ENCODE measurements at regions not wholly inside any gene's neighbourhood (a gene's known extent, or its start where the extent isn't known, plus 50 kb on each side); places are given as distances from the start of the nearest gene placed in this dataset.

DNA sequence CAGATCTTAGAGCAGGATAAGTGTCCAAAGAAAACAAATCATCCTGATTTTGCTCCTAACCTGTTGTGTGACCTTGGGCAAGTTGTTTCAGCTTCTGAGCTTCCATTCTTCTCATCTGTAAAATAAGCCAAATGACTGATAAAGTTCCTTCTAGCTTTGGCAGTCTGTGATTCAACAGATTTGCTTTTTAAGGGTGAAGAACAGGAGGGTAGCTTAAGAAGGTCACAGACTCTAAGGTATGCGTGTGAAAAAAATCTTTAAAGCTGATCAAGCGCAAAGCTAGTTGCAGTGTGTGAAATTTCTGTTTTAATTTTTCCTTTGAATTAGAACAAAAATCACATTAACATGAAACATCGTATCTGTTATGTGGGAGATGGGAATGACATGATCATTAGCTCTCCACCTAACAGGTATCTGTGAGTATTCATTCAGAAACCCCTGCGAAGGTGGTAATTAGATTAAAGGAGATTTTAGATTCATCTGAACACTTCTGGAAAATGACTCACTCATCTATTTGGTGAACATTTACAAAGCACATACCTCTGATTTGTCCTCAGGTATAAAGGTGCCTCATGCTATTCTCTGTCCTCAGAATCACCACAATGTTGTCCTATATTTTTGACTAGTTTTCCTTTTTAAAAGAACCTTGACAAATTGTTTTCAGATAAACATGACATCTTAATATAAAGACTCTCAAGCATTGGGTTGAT, 131.9 kb upstream of the CPM start:
- no peak for DNase-seq

DNA sequence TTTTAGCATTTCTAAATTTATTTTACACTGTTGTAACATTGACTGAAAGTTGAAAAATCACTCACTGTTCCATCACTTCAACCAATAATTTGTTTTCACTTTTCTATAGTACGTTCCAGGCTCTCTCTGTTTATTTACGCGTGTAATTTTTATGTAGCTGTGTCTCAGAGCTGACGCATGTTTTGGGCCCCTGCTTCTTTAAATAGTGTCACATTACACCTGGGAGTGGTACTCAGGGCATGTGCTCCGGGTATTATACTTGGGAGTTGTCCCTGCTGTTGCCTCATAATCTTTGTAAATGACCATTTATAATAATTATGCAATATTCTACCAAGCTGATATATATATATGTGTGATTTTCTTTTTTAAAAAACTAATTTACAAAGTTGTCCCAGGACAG, 132.8 kb upstream of the CPM start:
- peak; percentile 3 to 60 for DNase-seq

DNA sequence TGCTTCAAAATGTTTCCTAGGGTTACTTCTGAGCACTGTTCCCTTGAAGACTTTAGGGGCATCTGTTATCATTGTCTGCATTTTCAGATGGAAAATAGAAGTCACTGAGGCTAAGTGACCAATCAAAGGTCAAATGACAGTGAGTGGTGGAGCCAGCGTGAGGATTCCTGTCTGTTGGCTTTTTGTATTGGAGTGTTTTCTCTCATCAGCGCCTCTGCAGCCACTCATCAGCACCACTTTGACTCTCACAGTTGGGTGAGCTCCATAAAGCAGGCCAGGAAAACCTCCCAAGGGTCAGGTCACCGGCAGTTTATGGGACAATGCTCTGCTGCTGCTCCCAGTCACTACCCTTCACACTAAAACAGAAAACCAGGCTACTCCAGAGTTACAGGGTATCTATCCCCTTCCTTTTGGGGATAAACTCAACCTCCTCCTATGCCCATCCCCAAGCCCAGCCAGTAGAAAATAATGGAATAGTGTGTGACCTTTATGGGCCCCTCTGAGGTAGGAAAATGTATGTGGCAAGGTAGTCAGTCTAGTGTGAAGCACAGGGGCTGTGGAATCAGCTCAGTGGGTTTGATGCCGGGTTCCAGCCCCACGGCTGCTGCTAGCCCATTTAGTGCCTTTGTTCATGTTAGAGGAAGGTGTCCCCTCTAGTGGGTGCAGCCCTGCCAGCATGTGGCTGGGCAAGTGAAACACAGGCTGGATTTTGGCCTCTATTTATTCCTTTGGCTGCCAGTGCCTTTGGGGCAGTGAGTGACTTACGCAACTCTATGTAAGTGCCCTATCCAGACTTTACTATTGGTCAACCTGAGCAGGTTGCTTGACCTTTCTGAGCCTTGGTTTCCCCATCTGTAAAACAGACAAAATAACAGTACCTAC, 133.8 kb upstream of the CPM start:
- peak; percentile 20 for DNase-seq

DNA sequence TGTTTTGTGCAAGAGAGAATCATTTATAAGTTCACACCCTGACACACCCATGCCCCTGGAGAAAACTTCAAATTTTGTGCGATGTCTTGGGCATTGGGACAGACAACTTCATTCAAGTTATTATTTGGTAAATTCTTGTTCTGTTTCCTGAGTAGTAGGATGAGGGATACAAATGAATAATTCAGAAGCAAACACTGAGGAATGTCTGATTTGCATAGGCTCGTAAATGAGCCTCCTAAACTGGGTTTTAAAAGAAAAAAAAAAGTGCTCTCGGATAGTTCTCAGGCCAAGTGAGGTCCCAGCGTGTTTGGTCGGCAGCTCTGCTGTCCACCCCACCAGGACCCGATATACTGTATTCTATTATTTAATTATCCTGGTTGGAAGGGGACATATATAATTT, 134.7 kb upstream of the CPM start:
- DNase-seq, result no peak

DNA sequence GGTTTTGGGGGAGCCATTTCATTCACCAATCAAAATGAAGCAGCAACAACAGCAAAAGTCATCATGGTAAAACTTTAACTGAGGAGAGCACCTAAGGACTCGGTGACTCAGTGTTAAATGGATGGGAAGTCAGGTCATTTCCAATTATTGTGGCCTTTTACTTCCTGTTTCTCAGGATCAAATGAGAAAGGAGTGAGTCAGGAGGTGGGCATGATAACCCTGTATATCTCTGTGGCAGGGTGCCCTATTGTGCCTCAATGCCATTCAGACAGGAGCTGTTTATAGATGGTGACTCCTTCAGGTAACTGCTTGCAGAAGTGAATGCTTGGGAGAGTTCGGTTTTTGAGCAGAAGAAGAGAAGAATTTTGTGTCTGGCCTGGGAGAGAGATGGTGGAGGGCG, 135.5 kb upstream of the CPM start:
- DNase-seq, result no peak

DNA sequence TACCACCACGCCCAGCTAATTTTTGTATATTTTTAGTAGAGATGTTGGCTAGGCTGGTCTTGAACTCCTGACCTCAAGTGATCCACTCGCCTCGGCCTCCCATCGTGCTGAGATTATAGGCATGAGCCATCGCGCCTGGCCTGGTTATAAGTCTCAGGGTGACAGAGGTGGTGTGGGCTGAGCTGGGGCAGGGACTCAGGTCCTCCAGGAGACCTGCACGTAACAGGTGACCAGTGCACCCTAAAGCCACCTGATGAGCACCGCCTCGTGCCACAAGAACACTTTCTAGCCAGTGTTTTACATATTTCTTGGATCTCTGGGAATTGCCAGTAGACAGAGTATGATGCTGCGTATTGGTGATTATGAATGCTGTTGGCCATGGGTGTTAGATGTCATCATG, 136.5 kb upstream of the CPM start:
- no peak for DNase-seq

DNA sequence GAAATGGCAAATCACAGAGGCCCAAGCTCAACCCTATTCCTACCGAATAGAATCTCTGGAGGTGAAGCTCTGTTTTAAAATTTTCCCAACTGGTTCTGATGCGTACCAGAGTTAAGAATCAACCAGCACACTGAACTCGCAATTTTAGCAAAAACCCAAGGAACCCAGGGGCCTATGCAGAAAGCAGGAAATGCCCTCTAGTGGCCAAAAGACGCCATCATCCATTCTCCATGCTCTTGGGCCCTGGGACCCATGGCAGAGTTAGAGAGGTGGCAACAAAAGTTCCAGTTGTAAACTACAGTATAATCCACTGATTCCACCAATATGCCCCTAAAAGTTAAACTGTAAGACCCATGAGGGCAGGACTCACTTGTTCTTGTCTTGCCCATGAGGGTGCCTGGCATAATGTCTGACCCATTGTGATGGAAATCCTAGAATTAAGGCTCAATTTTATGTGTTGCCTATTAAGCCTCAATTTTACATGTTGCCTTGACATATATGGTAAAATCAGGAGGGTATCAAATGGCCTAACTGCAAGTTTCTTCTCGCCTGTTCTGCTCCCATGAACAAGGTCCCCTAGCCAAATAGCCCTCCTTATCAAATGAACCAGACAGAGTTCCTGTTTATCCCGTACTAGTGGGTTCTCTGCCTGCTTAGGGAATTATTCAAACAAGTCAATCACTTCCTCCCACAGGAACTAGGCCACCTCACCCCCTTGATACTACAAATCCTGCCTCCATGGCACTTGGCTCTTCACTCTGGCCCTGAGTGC, 137.5 kb upstream of the CPM start:
- peak; percentile 20 to 47 for DNase-seq

DNA sequence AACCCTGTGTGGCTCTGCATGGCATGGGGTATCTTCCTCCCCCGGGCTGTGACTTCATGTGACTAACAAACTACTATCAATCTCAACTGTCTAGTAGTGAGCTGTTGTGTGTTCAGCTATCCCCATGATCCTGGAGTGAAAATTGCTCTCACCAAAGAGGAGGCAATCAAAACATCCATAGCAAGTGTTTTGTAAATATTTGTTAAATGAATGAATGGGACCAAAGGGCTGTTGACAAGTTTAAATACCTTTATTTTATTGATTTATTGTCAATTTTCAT, 138.1 kb upstream of the CPM start:
- DNase-seq, result no peak

DNA sequence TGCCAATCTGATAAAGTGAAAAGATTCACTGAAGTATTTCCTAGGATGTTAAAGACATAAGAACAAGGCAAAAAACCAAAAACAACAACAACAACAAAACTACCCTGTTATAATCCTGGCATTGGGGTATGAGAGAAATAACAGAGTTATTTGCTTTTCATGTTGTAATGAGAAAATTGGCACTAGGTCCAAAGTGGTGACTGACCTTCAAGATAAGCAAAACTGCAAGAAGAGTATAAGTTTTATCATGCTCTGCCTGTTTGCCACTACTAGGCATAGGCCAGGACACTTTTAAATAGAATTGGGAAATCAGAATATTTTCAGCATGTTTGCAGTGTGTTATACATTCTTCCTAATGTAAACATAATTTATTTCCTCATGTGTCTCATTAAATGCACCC, 140.1 kb upstream of the CPM start:
- no peak for DNase-seq

DNA sequence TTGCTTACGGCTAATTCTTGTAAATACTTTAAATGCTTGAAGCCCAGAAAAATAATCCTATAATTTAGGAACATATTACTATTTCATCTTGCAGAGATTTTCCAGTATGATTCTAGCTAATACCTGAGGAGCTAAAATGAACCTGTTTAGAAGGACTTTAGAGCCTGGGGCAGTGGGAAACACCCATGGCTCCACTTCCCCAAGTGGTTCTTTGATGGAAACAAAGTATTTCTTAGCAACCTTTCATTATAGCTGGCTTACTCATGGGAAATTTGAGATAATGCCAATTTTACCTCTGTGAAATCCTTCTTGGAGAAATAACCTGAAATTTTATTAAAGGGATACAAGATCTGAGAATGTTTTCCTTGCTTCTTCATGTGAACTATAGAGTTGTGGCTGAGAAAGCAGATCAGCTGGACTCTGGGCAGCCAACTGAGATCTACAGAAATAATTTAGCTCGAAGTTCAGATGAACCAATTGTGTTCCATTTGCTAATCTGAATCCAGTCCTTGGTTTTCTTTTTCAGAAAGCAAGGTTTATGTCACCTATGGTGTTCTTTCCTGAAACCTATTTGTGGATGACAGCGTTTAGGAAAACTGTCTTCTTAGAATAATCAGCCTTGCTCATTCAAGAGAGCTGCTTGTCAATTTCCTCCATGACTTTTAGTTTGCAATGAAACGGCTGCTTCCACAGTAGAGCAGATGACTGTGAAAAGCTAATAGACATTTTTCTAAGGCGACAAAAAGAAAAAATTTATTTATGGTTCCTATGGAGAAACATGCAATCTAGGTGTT, 141.8 kb upstream of the CPM start:
- DNase-seq, result no peak

DNA sequence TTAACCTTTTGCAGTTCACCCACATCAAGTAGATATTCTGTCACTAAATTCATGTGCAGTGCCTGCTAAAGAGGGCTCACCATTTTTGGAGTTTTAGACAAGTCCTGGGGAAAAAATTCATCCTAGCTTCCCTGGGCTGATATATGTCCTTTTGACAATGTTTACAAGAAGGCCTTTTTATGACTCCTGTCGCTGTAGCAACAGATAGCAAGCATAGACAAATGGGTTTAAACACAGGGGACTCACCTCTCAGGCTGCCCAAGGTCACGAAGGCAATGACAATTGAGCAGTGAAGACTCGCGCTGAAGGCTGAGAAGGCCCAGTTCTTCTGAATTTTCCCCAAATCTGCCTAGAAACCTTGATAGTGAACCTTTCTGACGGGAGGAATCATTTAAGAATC, 150.7 kb upstream of the CPM start:
- DNase-seq, result no peak

DNA sequence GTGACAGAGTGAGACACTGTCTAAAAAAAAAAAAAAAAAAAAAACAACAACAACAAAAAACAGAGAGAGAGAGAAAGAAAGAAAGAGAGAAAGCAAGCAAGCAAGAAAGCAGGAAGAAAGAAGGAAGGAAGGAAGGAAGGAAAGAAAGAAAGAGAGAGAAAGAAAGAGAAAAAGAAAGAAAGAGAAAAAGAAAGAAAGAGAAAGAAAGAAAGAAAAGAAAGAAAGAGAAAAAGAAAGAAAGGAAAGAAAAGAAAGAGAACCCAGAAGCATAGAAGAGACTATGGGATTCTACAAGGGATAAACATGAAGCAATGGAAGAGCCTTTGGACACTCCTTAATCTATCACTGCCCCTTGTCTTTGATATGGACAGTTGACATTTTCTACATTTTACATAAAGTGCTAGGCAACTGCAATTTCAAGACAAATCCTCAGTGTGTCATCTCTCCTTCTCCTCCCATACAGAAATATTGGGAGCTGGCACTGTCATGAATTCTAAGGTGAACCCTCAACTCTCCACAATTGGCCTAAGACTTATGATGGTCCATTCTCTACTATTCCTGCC, 151.9 kb upstream of the CPM start:
- DNase-seq, result no peak

DNA sequence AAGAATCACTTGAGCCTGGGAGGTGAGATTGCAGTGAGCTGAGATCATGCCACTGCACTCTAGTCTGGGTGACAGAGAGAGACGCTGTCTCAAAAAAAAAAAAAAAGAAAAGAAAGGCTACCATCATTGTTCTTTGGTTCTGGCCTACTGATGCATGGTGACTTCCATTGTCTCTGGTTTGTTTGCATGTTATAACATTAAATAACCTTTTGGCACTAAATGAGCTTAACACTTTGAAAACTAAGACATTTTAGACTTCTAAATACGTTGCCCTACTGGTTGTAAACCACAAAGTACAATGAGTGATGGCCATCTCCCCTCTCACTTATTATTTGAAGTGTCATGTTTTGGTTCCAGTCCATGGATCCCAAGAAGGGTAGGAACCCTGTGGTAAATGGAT, 152.9 kb upstream of the CPM start:
- DNase-seq, result no peak

DNA sequence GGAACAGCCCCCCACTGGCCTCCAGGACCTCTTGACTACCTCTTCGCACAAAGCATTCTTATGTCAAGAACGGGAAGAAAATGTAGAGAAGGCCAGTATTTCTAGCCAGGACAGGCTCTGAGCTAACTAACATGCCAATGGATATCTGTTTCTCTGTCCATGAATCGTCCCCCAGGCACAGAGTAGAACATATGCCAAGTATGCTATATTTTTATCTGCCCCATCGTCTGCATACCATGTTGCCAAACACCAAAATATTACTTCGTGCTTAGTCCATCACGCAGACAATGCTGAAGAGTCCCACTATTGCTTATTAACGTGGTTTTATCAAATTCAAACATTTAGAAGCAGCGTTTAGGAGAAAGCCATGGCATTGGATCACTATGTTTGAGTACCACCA, 151.4 kb upstream of the CPSF6 start:
- DNase-seq, result no peak

DNA sequence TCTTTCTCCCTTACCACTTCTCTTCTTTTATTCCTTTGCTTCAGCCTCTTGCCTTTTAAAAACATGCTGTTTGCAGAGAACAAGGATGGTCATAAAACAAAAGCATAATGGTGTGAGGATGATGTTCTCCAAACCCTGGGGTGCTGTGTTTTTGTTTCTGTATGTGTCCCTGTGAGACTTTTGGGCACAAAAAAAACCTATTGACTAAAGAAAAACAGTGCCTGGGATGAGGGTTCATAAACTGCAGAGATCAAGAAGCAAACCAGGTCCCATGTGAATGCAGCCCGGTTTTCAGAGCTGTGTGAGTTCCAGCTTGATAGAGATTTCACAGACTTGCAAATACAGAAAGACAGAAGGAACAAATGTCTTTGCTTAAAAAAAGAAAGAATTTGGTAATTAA, 148.6 kb upstream of the CPSF6 start:
- no peak for DNase-seq

DNA sequence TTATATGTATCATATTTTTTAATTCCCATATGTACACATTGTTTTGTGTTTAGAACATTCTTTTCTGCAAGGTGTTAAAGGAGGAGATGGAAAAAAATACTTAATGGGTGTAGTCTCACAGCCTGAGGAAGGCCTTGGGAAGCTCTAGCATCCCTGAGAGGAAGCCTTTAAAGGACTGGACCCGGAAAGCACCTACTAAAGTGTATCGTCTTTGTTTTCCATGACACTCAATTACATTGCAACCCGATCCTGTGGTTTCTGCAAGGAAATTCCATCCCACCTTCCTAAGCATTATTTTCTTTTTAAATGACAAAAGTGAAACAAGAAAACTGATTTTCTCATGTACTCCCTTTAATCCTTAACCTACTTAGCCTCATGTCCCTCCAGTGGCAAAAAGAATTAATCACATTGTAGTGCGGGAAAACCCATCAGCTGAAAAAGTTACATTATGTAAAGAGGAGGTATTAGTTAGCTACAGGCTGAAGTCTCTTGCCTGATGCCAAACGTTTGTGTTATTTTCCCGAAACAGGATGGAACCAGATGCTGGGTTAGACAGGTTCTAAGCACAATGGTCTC, 147.8 kb upstream of the CPSF6 start:
- no peak for DNase-seq

DNA sequence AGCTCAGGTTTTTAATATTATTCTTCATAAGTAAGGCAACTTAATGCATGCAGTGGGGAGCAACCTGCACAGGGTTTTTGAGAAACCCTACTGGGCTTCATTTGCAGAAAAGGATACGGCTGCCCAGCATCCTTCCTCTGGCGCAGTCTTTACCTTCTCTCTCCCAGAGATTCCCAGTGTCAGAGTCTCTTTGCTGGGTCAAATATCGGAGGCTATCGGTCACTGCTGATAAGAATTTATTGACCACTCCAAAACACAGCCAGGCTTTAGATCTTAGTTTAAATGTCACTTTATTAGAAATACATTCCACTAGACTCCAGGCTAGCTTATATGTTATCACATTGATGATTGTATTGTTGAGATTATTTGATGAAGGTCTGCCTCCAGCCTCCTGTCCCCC, 147.2 kb upstream of the CPSF6 start:
- no peak for DNase-seq

DNA sequence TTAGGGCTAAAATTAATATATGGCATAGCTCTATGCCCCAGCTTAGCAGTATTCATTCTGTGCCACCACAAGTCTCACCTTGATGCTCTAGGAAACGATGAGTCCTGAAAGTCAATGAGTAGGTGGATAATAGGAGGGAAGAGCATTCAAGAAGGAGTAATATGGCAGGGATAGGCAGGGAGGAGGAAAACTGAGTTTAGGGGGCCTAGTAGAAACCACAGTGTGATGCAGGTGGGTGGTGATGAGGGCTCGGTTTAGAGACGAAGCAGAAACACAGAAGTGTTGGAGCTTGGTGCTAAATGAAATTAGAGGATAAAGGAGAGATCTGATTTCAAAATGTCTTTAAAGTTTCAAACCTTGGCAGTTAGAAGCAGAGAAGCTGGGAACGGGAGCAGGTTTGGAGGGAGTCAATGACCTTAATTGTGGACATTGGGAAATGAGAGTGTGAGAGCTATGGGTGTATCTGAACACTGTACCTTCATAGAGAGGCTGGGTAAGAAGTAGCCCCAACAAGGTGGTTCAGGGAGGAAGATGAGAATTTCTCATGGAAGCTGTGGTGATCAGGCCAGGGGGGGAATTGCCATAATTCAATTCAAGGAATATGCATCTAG, 144.7 kb upstream of the CPSF6 start:
- DNase-seq, result no peak

DNA sequence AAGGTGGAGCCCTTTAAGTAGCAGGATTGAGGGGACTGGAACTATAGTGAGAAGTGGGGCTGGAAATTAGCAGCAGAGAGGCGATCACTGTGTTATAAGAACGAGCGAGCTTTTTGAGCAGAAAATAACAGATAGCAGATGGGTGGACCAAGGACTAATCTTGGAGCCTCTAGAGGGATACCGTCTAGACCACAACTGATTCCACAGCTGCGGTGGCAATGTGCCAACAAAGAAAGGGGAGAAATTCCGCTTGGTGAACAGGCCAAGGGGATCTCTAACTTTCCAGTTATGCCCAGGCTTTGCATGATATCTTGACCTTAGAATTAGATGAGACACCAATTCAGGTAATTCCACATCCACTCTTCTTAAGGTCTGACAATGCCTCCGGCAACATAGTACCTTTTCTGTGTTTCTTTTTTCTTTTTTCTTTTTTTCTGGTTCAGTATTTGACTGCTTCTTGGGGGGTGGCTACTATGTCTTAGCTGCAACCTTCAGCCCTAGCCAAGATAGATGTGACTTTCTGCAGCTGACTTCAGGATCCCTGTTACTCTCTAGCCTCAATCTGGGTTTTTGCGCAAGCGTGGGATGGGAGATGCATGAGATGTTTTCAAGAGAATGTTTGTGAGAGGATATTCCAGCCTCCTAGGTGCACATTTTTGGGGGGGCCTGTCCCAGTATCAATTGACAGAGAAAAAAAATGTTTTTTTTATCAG, 143.4 kb upstream of the CPSF6 start:
- no peak for DNase-seq

DNA sequence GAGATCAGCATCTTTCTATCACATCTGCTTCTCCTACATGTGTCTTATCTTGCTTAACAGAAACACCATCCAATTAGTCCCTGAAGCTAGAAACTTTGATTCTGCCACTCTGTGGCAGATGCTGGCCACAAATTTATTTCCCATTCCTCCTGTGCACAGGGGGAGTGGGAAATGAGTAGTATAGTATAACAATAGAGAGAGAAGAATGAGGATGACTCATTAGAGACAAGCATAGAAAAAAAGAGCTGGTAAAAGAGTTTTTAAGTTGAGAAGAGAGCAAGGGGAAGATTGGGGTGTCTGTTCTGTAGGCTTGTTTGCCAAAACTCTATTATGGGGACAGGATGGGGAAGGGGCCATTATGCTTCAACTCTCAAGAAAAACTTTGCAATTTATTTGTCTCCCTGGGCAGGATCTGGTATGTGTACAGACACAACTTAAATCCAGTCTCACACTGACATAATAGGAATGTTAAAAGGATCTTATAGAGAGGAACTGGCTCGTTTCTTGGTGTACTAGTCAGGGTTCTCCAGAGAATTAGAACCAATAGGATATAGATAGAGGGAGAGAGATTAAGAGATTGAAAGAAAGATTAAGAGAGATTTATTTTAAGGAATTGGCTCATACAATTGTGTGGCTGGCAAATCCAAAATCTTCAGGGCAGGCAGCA, 142.6 kb upstream of the CPSF6 start:
- DNase-seq, result no peak

Data from SHP77 (cell line).